HL-60 (cell line): ENCODE measurements at regions not wholly inside any gene's neighbourhood (a gene's known extent, or its start where the extent isn't known, plus 50 kb on each side); places are given as distances from the start of the nearest gene placed in this dataset.

ENCODE experiments used
- DNase-seq, 2 experiments: peaks; one replicate each; pipeline ENCODE4 v3.0.0-alpha.2; 2010 to 2020; ENCODE audit warnings: low read depth in 1 of 2, low spot score in 1 of 2
- H3K27ac ChIP-seq: fragments of 250-450 bp; sonication (Bioruptor Pico); replicated peaks from 2 replicates; pipeline ENCODE4 v1.5.1; 2020; ENCODE audit warnings: mild to moderate bottlenecking, moderate library complexity
- H3K27me3 ChIP-seq: fragments of 250-450 bp; sonication (Bioruptor Pico); 2 replicates; pipeline ENCODE4 v1.5.1; 2021; ENCODE audit warnings: mild to moderate bottlenecking, moderate library complexity; ENCODE audit not compliant: insufficient read depth, poor library complexity, severe bottlenecking
- H3K4me3 ChIP-seq: replicated peaks from 2 replicates; pipeline ENCODE4 v1.5.1; 2011; ENCODE audit warnings: mild to moderate bottlenecking, control low read depth, low read length; ENCODE audit not compliant: insufficient read depth
- CTCF ChIP-seq: IDR thresholded peaks from one replicate; pipeline ENCODE4 v1.5.1; 2011; ENCODE audit warnings: low read length, control low read depth, inconsistent platforms; ENCODE audit not compliant: insufficient read depth
- GABPA ChIP-seq: IDR thresholded peaks from 2 replicates; pipeline ENCODE4 v1.6.1; 2012; ENCODE audit warnings: low read depth
- POLR2AphosphoS5 ChIP-seq: IDR thresholded peaks from 2 replicates; pipeline ENCODE4 v1.6.1; 2012; ENCODE audit warnings: low read depth
- REST ChIP-seq: IDR thresholded peaks from 2 replicates; pipeline ENCODE4 v1.6.1; 2012; ENCODE audit warnings: low read depth; ENCODE audit not compliant: insufficient replicate concordance
- SPI1 ChIP-seq: IDR thresholded peaks from 2 replicates; pipeline ENCODE4 v1.6.1; 2012; ENCODE audit warnings: low read depth, mild to moderate bottlenecking, borderline replicate concordance

GRCh38 chr4:112876316-112876715 is 173.1 kb upstream of the ANK2 start:
- no peak overlapping the region for H3K4me3 ChIP-seq
- DNase-seq = no peak
- no peaks in the 10 kb centered on the region for H3K27me3 ChIP-seq
- TF ChIP-seq REST = no peak
- no peak for TF ChIP-seq POLR2AphosphoS5
- no peak for TF ChIP-seq GABPA
- H3K27ac ChIP-seq = no peak overlapping the region

GRCh38 chr4:112881842-112882241 is 167.6 kb upstream of the ANK2 start:
- no peak overlapping the region for H3K27ac ChIP-seq

GRCh38 chr4:112882286-112882685 is 167.2 kb upstream of the ANK2 start:
- DNase-seq = no peak
- Histone ChIP-seq H3K27me3 (no peaks in the 10 kb centered on the region), H3K27ac (no peak overlapping the region), H3K4me3 (no peak overlapping the region)
- TF ChIP-seq REST (no peak), POLR2AphosphoS5 (no peak), GABPA (no peak)

More at GRCh38 chr4:112881842-112882241, 167.6 kb upstream of the ANK2 start:
- TF ChIP-seq REST (no peak), CTCF (no peak), SPI1 (no peak), GABPA (no peak), POLR2AphosphoS5 (no peak)
- no peak for DNase-seq
- Histone ChIP-seq H3K4me3 (no peak overlapping the region), H3K27me3 (no peaks in the 10 kb centered on the region)

GRCh38 chr4:112884406-112884805 is 165.0 kb upstream of the ANK2 start:
- Histone ChIP-seq H3K27ac (no peak overlapping the region), H3K4me3 (no peak overlapping the region), H3K27me3 (no peaks in the 10 kb centered on the region)
- no peak for TF ChIP-seq REST
- no peak for DNase-seq
